GF-D8 (cell line): ENCODE measurements at regions not wholly inside any gene's neighbourhood (a gene's known extent, or its start where the extent isn't known, plus 50 kb on each side); places are given as distances from the start of the nearest gene placed in this dataset.

Experiments used
- DNase-seq: peaks from one replicate; lab custom pipeline; 2025; lab: John Stamatoyannopoulos, UW

DNA sequence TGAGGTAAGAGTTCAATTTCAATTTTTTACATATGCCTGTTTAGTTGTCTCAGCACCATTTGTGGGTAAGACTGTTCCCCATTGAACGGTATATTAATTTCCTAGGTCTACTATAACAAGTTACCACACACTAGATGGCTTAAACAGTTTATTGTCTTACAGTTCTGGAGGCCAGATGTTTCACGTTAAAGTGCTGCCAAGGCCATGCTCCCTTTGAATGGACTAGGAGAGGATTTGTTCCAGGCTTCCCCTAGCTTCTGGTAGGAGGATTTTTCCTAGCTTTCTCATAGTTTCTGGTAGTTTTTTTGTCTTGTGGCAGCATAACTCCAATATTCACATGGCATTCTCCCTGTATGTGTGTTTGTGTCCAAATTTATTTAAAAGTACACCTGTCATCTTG lies 149.3 kb upstream of the CYSLTR1 start:
- no peak for DNase-seq

DNA sequence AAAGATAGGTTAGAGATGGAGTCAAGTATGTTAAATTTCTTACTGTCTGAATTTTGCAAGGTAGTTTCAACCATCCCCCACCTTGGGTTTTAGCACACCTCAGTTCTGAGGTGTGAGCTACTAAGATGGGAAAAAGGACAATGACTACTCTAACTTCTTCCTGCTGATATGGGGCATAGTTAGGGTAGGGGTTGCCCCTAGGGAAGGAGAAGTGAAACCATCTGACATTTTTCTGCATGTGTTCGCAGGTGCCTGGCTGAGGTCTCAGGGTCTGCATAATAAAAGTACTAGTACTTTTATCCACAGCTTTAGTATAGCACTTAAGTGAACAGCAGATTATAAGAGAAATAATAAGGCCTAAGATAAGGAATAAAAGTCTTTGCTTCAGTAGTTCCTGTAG lies 129.5 kb upstream of the CYSLTR1 start:
- DNase-seq: no peak

DNA sequence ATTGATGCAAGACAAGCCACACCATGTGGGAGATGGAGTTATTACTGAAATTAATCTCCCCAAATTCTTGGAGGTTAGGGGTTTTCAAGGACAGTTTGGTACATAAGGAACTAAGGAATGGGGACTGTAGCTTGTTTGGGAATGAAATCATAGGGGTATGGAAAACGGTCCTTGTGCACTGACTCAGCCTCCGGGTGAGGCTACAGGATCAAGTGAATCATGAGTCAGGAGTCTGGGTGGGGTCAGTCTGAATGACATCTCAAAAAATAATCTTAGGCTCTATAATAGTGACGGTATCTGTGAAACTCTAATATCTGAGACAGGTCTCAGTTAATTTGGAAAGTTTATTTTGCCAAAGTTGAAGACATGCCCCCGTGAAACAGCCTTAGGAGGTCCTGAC lies 128.5 kb upstream of the CYSLTR1 start:
- no peak for DNase-seq

DNA sequence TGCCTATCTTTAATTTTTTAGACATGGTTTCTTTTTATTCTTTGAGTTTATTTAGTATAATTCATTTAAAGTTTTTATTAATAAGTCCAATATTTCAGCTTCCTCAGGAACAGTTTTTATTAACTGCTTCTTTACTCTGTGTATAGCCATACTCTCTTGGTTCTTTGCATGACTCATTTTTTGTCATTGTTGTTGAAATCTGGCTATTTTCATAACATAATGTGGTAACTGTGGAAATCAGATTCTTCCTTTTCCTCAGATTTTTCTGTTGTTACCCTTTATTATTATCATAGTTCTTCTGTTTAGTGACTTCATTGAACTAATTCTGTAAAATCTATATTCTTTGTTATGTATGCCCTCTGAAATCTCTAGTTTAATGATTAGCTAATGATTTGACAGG lies 124.9 kb upstream of the CYSLTR1 start:
- no peak for DNase-seq

DNA sequence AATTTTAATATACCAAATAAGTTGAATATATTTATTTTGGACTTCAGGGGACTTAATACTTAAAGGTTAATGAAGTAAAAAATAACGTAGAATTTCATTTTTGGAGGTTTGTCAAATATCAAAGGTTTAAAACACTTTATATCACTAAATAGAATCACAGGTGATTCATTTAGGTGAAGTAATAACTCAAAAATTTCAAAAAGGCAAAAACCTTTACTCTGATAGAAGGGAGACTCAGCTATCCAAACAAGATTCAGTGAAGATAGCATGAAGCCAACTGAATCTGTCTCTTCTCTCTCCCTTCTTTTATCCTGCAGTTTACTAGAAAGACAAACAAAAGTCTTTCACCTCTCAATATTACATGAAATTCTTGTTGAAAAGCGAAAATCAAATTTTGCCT lies 110.2 kb upstream of the CYSLTR1 start:
- no peak for DNase-seq

DNA sequence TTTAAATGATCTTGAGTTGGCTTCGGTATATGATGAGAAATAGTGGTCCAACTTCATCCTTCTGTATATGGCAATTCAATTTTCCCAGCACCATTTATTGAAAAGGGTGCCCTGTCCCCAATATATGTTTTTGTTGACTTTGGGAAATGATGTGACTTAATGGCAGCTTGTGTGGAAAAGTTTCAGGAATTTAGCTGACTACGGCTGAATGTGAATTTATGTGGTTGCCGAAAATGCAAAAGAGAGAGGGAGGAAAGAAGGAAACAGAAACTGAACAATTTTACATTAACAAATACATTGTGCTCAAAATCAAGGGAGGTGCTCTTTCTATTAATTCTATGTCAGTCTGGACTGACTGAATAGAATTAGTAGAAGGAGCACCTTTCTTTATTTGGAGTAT lies 101.8 kb upstream of the CYSLTR1 start:
- no peak for DNase-seq

DNA sequence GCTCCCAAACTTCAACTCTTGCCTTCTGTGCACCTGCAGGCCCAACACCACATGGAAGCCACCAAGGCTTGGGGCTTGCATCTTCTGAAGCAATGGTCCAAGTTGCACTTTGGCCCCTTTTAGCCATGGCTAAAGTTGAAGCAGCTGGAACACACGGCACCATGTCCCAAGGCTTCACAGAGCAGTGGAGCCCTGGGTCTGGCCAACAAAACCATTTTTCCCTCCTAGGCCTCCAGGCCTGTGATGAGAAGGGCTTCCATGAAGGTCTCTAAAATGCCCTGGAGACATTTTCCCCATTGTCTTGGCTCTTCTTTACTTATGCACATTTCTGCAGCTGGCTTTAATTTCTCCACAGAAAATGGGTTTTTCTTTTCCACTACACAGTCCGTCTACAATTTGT lies 61.3 kb upstream of the CYSLTR1 start:
- DNase-seq: no peak

DNA sequence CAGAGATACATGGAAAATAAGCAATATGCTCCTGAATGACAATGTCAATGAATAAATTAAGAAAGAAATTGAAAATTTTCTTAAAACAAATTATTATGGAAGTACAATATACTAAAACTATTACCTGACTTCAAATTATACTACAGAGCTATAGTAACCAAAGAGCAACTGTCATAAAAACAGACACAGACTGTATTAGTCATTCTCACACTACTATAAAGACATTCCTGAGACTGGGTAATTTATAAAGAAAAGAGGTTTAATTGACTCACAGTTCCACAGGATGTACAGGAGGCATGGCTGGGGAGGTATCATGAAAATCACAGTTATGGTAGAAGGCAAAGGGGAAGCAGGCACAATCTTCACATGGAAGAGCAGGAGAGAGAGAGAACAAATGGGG lies 60.0 kb upstream of the CYSLTR1 start:
- no peak for DNase-seq

DNA sequence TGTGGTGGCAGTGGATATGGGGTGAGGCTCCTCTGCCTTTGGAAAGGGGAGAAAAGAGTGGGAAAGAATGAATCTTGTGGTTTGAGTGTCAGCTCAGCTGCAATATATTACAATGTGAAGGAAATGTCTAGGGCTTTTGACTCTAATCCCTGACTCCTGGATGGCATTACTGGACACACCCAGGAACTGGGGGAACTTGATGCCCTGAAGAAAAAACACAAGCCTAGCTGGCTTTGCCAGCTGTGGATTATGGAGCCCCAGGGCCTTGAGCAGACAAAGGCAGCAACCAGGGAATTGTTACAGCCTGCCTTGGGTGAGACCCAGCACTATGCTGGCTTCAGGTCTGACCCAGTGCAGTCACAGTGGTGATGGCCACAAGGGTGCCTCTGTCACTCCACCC lies 57.1 kb upstream of the CYSLTR1 start:
- no peak for DNase-seq

DNA sequence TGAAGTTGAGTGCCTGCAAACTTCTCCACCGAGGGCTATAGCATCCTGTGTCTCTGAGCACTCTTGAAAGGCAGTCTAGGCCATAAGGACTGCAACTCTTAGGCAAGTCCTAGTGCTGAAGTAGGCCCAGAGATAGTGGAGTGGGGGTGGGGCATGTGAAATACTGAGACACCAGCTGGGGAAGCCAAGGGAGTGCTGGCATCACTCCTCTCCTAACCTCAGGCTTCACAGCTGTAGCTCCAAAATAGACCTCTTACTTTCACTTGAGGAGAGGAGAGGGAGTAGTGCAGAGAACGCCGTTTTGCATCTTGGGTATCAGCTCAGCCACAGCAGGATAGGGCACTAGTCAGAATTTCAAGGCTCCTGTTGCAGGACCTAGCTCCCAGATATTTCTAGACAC lies 56.2 kb upstream of the CYSLTR1 start:
- no peak for DNase-seq

DNA sequence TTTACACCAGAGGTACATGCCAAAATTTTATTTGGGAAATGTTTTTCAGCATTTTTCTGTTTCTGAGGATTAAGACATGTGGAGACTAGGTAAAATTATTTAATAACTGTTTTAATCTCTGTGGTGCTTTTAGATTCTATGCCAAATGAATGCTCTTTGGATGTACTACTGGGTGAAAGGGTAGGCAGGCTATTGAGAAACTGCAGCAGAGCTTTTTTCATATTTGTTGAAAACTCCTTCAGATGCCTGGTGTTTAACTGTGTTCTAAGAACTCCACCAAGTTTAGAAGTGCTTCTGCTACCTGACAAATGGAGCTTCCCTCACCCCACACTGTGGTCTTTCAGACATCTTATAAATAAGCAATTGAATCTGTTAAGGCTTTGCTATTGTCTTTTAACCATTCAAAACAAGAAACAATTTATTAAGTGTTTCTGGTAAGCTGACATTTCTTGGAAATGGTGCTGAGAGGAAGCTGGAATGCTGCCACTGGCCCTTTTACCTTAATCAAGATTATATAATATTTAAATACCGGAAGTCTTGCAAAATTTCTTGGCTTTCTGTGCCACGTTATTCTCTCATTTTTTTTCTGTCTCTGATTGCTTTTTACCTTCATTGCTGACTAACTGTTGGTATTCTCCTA lies 51.2 kb upstream of the CYSLTR1 start:
- peak; percentile 54 for DNase-seq
